K562 (cell line): ENCODE measurements at regions not wholly inside any gene's neighbourhood (a gene's known extent, or its start where the extent isn't known, plus 50 kb on each side); places are given as distances from the start of the nearest gene placed in this dataset.

Experiments used
- ATAC-seq: fragments of 200-7000 bp; cut with Tn5 transposase; 3 replicates; pipeline ENCODE4 v1.9.1; 2020; ENCODE audit warnings: moderate library complexity
- BruUV-seq: library from RNA; stranded (reverse); fragments of 400-500 nt; replicated peaks from 2 replicates; lab custom pipeline; 2021; lab: Mats Ljungman, UMichigan
- CTCF ChIA-PET: fragments of 300-600 bp; formaldehyde crosslinking; extraction: SDS; loops from one replicate; lab custom pipeline; 2021; ENCODE audit warnings: low intra/inter-chr PET ratio; lab: Yijun Ruan, JAX
- POLR2A ChIA-PET: fragments of 300-600, 350-650 bp; sonication (Branson Sonifier 250); formaldehyde crosslinking; extraction: SDS; loops from one replicate; lab custom pipeline; 2021; ENCODE audit warnings: antibody characterized with exemption, inconsistent platforms; lab: Yijun Ruan, JAX
- DNase-seq, 4 experiments: peaks; one replicate each; pipeline versions ENCODE4 v3.0.0 to v3.0.0-alpha.2; 2011 to 2018; ENCODE audit warnings: low spot score in 3 of 4, mixed read lengths in 3 of 4; ENCODE audit errors: extremely low read depth in 1 of 4
- FAIRE-seq: peaks from 2 replicates; lab custom pipeline; 2011; peaks lifted over from hg19 to GRCh38; lab: Jason Lieb, UNC
- H2AFZ ChIP-seq: 2 replicates; pipeline ENCODE4 v1.6.0; 2011; ENCODE audit warnings: low read depth, low read length, control low read depth, inconsistent platforms
- H3K27ac ChIP-seq: fragments of 200-600 bp; 3 replicates; pipeline ENCODE4 v1.8.0; 2011; ENCODE audit warnings: low read depth, mild to moderate bottlenecking, control low read depth, inconsistent platforms, low read length, moderate library complexity, mixed read lengths; ENCODE audit errors: extremely low read depth
- H3K27me3 ChIP-seq, 2 experiments: fragments of 300-600 bp in 1 of 2; 2 replicates in 1 of 2; 3 replicates in 1 of 2; pipeline versions ENCODE4 v1.6.0 to v1.8.0; 2011; ENCODE audit warnings: inconsistent platforms in 2 of 2, low read length in 2 of 2, mild to moderate bottlenecking in 1 of 2, mixed read lengths in 1 of 2, moderate library complexity in 1 of 2; ENCODE audit not compliant: control insufficient read depth in 2 of 2, insufficient read depth in 2 of 2
- H3K36me3 ChIP-seq: fragments of 300-600 bp; 3 replicates; pipeline ENCODE4 v1.8.0; 2011; ENCODE audit warnings: mild to moderate bottlenecking, low read length, inconsistent platforms; ENCODE audit not compliant: control insufficient read depth, insufficient read depth
- H3K4me1 ChIP-seq, 2 experiments: fragments of 200-600 bp in 1 of 2; replicated peaks in 1 of 2; 2 replicates in 1 of 2; 3 replicates in 1 of 2; pipeline versions ENCODE4 v1.5.1 to v1.8.0; 2011; ENCODE audit warnings: inconsistent platforms in 2 of 2, low read length in 2 of 2, mild to moderate bottlenecking in 1 of 2, mixed read lengths in 1 of 2, moderate library complexity in 1 of 2; ENCODE audit not compliant: control insufficient read depth in 2 of 2, insufficient read depth in 2 of 2
- H3K4me2 ChIP-seq: 2 replicates; pipeline ENCODE4 v1.6.1; 2011; ENCODE audit warnings: low read length, control low read depth, inconsistent platforms, mixed read lengths; ENCODE audit not compliant: insufficient read depth
- H3K4me3 ChIP-seq: fragments of 200-600 bp; sonication (generic), shearing (Covaris generic); 2 replicates; pipeline ENCODE4 v1.5.1; 2016; ENCODE audit warnings: control low read depth, inconsistent platforms
- H3K79me2 ChIP-seq: fragments of 200-600 bp; 3 replicates; pipeline ENCODE4 v1.8.0; 2011; ENCODE audit warnings: low read length, inconsistent platforms; ENCODE audit not compliant: control insufficient read depth, insufficient read depth
- H3K9ac ChIP-seq, 2 experiments: 2 replicates each; pipeline versions ENCODE4 v1.6.0 to v1.6.1; 2011; ENCODE audit warnings: low read depth in 2 of 2, low read length in 2 of 2, control low read depth in 1 of 2, inconsistent platforms in 1 of 2, mild to moderate bottlenecking in 1 of 2, mixed read lengths in 1 of 2; ENCODE audit not compliant: insufficient read depth in 1 of 2
- H3K9me1 ChIP-seq: one replicate; pipeline ENCODE4 v1.6.0; 2011; ENCODE audit warnings: inconsistent platforms, mild to moderate bottlenecking, low read length, moderate library complexity; ENCODE audit not compliant: control insufficient read depth, insufficient read depth
- H3K9me3 ChIP-seq: replicated peaks from 2 replicates; pipeline ENCODE4 v1.5.1; 2011; ENCODE audit warnings: low read depth, low read length, inconsistent platforms; ENCODE audit not compliant: control insufficient read depth, insufficient read depth
- H4K20me1 ChIP-seq: replicated peaks from 2 replicates; pipeline ENCODE4 v1.6.1; 2011; ENCODE audit warnings: low read length, inconsistent platforms, mixed read lengths; ENCODE audit not compliant: control insufficient read depth, insufficient read depth
- ETV6 ChIP-seq, 3 experiments: fragments of 150-350 bp in 1 of 3; sonication (generic) in 1 of 3; formaldehyde crosslinking in 1 of 3; IDR thresholded peaks; 2 replicates each; pipeline versions ENCODE4 v1.6.1 to v1.8.0; 2014 to 2022; ENCODE audit warnings: borderline replicate concordance in 2 of 3, low read depth in 2 of 3, antibody characterized with exemption in 1 of 3, low read length in 1 of 3, mild to moderate bottlenecking in 1 of 3, missing genetic modification reagents in 1 of 3
- KAT7 ChIP-seq: sonication (generic); formaldehyde crosslinking; IDR thresholded peaks from 2 replicates; pipeline ENCODE4 v1.8.0; 2022; ENCODE audit warnings: missing genetic modification reagents, mild to moderate bottlenecking, borderline replicate concordance
- LARP7 ChIP-seq: fragments of 450-650 bp; IDR thresholded peaks from 2 replicates; pipeline ENCODE4 v1.6.1; 2016
- NFYB ChIP-seq: IDR thresholded peaks from 2 replicates; pipeline ENCODE4 v1.6.1; 2011; ENCODE audit warnings: mild to moderate bottlenecking, moderate library complexity; ENCODE audit not compliant: insufficient read length; ENCODE audit errors: extremely low read depth
- ZBTB1 ChIP-seq: sonication (generic); formaldehyde crosslinking; IDR thresholded peaks from 2 replicates; pipeline ENCODE4 v1.8.1; 2023; ENCODE audit warnings: missing genetic modification reagents, low read depth, mild to moderate bottlenecking, borderline replicate concordance
- ZFP1 ChIP-seq: fragments of 450-650 bp; formaldehyde crosslinking; IDR thresholded peaks from 2 replicates; pipeline ENCODE4 v1.4.0; 2020; ENCODE audit warnings: mild to moderate bottlenecking, mixed read lengths
- ZFP36 ChIP-seq: fragments of 150-350 bp; IDR thresholded peaks from 2 replicates; pipeline ENCODE4 v1.6.1; 2018; ENCODE audit warnings: low read length, low read depth; ENCODE audit not compliant: partially characterized antibody
- WGBS: fragments of 100-300 bp; shearing (Covaris generic); methylation state at CpG from one replicate; pipeline ENCODE4 v1.1.6; 2016; ENCODE audit warnings: low coverage, mixed read lengths; ENCODE audit not compliant: insufficient coverage; ENCODE audit errors: missing lambda C conversion rate; 5-methylcytosine and 5-hydroxymethylcytosine counted together
- in situ Hi-C: fragments of 300-500 bp; cut with MboI; formaldehyde crosslinking; loops from 4 replicates; pipeline ENCODE4 v1.15.0; 2018; ENCODE audit warnings: inconsistent platforms, mixed read lengths
- intact Hi-C: fragments of 100-400 bp; cut with micrococcal nuclease; formaldehyde crosslinking; loops from 2 replicates; pipeline ENCODE4 v1.14.2; 2022
- TF ChIP-seq, protein P1 (sequence below): sonication (generic); formaldehyde crosslinking; IDR thresholded peaks from 2 replicates; pipeline ENCODE4 v1.9.0; 2022; ENCODE audit warnings: mild to moderate bottlenecking, missing genetic modification reagents
- TF ChIP-seq, protein P2 (sequence below): sonication (generic); formaldehyde crosslinking; IDR thresholded peaks from 2 replicates; pipeline ENCODE4 v1.8.1; 2023; ENCODE audit warnings: mild to moderate bottlenecking, missing genetic modification reagents, moderate library complexity
- TF ChIP-seq, protein P3 (sequence below), 2 experiments: IDR thresholded peaks; 2 replicates each; pipeline ENCODE4 v1.6.1; 2012; ENCODE audit warnings: improper control_type of control experiment in 2 of 2, low read depth in 2 of 2, low read length in 2 of 2, borderline replicate concordance in 1 of 2
- TF ChIP-seq, protein P4 (sequence below): fragments of 450-650 bp; formaldehyde crosslinking; IDR thresholded peaks from 2 replicates; pipeline ENCODE4 v1.4.0; 2020; ENCODE audit warnings: mild to moderate bottlenecking, moderate library complexity
- TF ChIP-seq, protein P5 (sequence below): fragments of 250-450 bp; sonication (Bioruptor Pico); IDR thresholded peaks from 2 replicates; pipeline ENCODE4 v1.5.0; 2021; ENCODE audit warnings: mild to moderate bottlenecking, moderate library complexity

DNA sequence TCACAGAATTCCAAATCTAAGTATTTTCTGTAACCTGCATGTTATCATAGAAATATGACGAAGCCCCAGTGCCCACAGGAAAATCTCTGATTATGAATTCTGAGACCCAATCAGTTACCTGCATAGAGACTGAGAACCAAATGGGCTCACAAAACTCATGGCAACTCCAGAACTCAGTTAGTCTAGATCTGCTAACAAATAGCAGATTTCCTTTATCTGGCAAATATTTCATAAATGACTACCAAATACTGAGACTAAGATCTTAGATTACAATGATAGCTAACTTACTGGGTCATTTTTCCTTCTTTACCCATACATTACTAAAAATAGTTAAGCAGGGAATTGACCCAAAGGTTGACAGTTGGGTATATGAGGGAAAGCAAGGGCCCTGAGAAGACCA, 228.1 kb upstream of the FAT3 start:
- H3K27ac ChIP-seq, result no peak overlapping the region
- FAIRE-seq (no peak), ATAC-seq (no peak), DNase-seq (no peak)
- H4K20me1 ChIP-seq, result no peaks in the 10 kb centered on the region
- BruUV-seq, result no TSS peak
- no peak overlapping the region for H3K4me3 ChIP-seq
- in situ Hi-C loops, result no loop called here
- no peak overlapping the region for H2AFZ ChIP-seq
- H3K79me2 ChIP-seq, result no peaks in the 10 kb centered on the region
- CTCF ChIA-PET, result no interaction called here
- H3K9me3 ChIP-seq, result no peaks in the 10 kb centered on the region
- intact Hi-C loops, result no loop called here
- TF ChIP-seq KAT7 (CRISPR knock-in tag) (no peak), ZFP36 (no peak), ETV6 (IDR thresholded peaks at IDR 0.05; ENCODE audit: borderline replicate concordance in 1 of 2, low read depth in 2 of 2, low read length in 1 of 2) (no peak), ETV6 (CRISPR knock-in tag; IDR thresholded peaks at IDR 0.05; ENCODE audit: borderline replicate concordance) (no peak), LARP7 (no peak), ZBTB1 (CRISPR knock-in tag) (no peak), ZFP1 (CRISPR knock-in tag) (no peak), NFYB (no peak)
- TF ChIP-seq, protein P1, sequence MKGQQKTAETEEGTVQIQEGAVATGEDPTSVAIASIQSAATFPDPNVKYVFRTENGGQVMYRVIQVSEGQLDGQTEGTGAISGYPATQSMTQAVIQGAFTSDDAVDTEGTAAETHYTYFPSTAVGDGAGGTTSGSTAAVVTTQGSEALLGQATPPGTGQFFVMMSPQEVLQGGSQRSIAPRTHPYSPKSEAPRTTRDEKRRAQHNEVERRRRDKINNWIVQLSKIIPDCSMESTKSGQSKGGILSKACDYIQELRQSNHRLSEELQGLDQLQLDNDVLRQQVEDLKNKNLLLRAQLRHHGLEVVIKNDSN (CRISPR knock-in tag), result no peak
- TF ChIP-seq, protein P2, sequence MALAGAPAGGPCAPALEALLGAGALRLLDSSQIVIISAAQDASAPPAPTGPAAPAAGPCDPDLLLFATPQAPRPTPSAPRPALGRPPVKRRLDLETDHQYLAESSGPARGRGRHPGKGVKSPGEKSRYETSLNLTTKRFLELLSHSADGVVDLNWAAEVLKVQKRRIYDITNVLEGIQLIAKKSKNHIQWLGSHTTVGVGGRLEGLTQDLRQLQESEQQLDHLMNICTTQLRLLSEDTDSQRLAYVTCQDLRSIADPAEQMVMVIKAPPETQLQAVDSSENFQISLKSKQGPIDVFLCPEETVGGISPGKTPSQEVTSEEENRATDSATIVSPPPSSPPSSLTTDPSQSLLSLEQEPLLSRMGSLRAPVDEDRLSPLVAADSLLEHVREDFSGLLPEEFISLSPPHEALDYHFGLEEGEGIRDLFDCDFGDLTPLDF (CRISPR knock-in tag), result no peak
- TF ChIP-seq, protein P3, sequence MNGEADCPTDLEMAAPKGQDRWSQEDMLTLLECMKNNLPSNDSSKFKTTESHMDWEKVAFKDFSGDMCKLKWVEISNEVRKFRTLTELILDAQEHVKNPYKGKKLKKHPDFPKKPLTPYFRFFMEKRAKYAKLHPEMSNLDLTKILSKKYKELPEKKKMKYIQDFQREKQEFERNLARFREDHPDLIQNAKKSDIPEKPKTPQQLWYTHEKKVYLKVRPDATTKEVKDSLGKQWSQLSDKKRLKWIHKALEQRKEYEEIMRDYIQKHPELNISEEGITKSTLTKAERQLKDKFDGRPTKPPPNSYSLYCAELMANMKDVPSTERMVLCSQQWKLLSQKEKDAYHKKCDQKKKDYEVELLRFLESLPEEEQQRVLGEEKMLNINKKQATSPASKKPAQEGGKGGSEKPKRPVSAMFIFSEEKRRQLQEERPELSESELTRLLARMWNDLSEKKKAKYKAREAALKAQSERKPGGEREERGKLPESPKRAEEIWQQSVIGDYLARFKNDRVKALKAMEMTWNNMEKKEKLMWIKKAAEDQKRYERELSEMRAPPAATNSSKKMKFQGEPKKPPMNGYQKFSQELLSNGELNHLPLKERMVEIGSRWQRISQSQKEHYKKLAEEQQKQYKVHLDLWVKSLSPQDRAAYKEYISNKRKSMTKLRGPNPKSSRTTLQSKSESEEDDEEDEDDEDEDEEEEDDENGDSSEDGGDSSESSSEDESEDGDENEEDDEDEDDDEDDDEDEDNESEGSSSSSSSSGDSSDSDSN (IDR thresholded peaks at IDR 0.05; ENCODE audit: borderline replicate concordance in 1 of 2, low read depth in 2 of 2, low read length in 2 of 2), result no peak
- TF ChIP-seq, protein P4, sequence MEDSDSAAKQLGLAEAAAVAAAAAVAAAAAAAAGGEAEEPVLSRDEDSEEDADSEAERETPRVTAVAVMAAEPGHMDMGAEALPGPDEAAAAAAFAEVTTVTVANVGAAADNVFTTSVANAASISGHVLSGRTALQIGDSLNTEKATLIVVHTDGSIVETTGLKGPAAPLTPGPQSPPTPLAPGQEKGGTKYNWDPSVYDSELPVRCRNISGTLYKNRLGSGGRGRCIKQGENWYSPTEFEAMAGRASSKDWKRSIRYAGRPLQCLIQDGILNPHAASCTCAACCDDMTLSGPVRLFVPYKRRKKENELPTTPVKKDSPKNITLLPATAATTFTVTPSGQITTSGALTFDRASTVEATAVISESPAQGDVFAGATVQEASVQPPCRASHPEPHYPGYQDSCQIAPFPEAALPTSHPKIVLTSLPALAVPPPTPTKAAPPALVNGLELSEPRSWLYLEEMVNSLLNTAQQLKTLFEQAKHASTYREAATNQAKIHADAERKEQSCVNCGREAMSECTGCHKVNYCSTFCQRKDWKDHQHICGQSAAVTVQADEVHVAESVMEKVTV (CRISPR knock-in tag), result no peak
- TF ChIP-seq, protein P5, sequence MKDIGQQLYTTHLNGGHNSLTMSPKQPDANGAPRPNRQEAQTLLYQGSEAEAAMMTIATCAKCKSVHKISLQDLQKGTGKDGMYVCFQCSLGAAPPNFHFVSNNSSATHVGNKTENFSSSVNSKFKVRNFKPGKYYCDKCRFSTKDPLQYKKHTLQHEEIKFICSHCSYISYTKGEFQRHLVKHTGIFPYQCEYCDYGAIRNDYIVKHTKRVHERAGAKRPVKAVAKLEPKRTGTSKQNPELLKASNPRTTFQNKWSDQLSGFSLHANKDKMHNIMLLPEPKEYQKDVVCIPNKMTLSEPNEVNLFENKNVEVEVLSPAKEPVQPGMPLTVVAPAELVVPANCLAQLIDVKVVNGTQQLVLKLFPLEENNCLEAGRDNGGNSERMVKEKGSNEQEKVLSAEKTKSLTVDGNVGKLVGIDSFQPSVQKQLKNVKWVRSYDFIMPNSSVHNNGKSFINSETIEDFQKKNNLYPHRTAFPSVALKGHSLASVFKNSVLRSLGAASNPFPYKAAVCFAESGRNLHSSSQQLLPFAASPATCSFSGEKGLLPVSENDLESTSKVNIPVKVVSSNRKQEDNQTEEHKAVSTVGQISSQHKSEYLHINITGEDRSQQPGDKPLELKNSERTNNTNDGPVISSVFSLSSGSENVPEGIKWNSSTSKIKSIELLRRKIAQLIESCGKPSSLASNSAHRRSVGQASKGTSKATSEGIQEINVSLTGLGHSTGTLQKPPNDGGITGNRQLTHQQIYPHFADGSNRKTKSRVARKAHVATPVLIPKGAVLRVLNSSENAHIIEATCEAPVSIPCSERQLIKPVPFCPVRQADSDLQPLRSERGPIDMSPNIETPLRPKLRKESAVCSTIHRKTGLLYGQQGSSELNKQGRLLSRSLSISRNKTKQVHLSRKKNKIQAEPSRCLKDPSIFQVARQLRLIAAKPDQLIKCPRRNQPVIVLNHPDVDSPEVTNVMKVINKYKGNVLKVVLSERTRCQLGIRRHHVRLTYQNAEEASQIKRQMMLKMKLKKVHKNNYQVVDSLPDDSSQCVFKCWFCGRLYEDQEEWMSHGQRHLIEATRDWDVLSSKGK, result no peak
- H3K27me3 ChIP-seq, result no peaks in the 10 kb centered on the region
- H3K36me3 ChIP-seq, result no peaks in the 10 kb centered on the region
- POLR2A ChIA-PET, result interaction anchor here (0.6 to 0.7 kb wide), 2 partner anchors 25 to 29 kb away, joined by 3 read pairs; no protein-coding TSS in a partner anchor
- H3K9ac ChIP-seq, result no peak overlapping the region
- H3K4me2 ChIP-seq, result no peak overlapping the region
- no peaks in the 10 kb centered on the region for H3K9me1 ChIP-seq
- 35% methylated on average over 1 of the region's 1 CpG for WGBS
- H3K4me1 ChIP-seq, result no peaks in the 10 kb centered on the region
